Retina (tissue), 1 donor: ENCODE measurements at regions not wholly inside any gene's neighbourhood (a gene's known extent, or its start where the extent isn't known, plus 50 kb on each side); places are given as distances from the start of the nearest gene placed in this dataset.
"Not testable (repeated sequence)": the region's sequence is repeated elsewhere in the genome, so short reads cannot be mapped to it uniquely, and the experiment has no call there.

Experiments used
- DNase-seq: peaks from one replicate; pipeline ENCODE4 v3.0.0-alpha.2; 2016

- DNase-seq: peak; percentile 20
Measured at GRCh38 chr5:21482522-21482921, 1370.6 kb downstream of the CDH12 start.

GRCh38 chr5:21481320-21482270, 1371.5 kb downstream of the CDH12 start:
- DNase-seq: not testable (repeated sequence)

- not testable (repeated sequence) for DNase-seq
Measured at GRCh38 chr5:21480054-21480453, 1373.1 kb downstream of the CDH12 start.

- not testable (repeated sequence) for DNase-seq
Measured at GRCh38 chr5:21473981-21474380, 1379.2 kb downstream of the CDH12 start.

DNA sequence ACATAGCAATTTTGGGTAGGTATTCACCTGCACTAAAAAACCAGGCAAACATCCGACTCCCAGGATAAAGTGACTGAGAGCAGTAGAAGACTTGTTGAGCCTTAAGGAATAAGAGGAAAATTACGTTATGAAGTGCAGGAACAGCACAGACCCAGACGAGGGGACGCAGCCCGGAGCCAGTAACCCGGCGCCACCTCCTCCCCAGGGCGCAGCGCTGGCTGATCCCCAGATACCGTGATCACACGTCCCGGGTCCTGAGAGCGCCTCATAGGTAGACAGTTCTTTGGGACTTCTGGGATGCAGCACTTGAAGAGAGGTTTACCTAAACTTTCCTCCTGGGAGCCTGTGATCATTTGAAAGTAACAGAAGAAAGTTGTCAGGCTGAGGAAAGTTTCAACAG, 1379.7 kb downstream of the CDH12 start:
- DNase-seq: not testable (repeated sequence)

GRCh38 chr5:21471691-21472090, 1381.5 kb downstream of the CDH12 start:
- not testable (repeated sequence) for DNase-seq

- DNase-seq: not testable (repeated sequence)
Measured at GRCh38 chr5:21469523-21470101, 1383.5 kb downstream of the CDH12 start.

- not testable (repeated sequence) for DNase-seq
Measured at GRCh38 chr5:21467544-21467943, 1385.6 kb downstream of the CDH12 start.

- not testable (repeated sequence) for DNase-seq
Measured at GRCh38 chr5:21459744-21460073, 1393.4 kb downstream of the CDH12 start.

DNA sequence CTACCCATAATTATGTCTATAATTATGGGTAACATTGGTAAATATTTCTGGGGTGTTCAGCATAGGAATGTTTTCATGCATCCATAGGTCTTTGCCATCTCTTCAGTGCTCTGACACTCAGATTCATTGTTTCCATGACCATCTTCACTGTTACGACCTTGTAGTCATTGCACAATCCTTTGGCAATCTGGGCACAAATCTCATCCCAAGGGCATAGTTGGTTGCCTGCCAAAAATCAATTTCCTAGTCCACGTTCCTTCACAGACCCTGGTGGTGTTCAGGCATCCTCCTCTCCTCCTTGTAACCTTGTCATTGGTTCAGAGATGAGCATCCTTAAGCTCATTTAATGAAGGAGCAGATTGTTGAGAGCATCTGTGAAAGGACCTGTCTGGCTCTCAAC, 1400.7 kb downstream of the CDH12 start:
- DNase-seq: no peak

DNA sequence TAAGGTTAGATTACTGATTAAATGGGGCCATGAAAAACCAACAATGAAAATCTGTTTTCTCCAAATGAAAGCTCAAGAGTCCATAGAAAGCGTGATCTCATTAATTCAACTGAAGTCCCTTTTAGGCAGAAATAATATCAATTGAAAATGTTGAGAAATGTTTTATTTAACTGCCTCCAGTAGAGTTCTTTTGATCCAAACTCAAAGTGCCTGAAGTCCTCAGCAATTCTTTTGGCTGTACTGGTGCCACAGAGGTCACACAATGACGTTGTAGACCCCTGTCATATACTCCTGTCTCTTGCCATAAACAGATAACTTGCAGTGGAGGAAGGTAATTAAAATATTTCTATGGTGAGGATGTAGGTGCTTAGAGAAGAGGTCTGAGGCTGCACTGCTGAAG, 1420.5 kb downstream of the CDH12 start:
- DNase-seq: no peak

DNA sequence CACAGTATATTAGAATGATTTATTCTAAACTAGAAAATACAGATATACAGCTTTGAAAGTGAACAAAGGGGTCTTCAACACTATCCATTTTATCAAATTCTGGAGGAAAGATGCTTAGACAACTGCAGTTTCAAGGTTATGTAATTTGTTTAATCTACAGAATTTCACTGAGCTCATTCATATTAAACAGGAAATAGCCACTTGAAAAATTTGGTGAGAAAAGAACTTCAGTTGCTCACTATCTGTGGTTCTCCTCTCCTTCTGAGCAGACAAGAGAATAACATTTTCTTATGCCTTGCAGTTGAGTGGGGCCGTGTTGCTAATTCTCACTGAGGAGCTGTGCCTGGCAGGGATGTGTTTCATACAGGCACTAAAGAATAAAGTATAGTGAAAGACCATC, 1428.2 kb downstream of the CDH12 start:
- DNase-seq: no peak

DNA sequence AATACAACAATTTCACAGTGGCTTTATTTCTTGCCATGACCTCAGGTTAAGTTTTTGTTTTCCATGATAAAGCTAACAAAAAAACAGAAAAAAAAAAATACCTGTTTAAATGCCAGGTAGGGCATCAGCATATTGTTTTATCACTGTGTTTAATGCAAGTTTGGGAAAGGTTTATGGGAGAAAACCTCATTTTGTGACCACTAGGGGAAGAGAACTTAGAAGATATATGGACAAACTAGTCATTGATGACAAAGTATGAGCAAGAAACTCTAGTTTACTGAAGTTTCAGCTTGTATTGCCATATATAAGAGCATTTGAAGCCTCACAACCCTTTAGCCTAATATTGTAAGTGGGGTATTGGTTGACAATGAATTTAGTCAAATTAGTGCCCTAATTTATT, 1431.4 kb upstream of the CDH18 start:
- DNase-seq: no peak

DNA sequence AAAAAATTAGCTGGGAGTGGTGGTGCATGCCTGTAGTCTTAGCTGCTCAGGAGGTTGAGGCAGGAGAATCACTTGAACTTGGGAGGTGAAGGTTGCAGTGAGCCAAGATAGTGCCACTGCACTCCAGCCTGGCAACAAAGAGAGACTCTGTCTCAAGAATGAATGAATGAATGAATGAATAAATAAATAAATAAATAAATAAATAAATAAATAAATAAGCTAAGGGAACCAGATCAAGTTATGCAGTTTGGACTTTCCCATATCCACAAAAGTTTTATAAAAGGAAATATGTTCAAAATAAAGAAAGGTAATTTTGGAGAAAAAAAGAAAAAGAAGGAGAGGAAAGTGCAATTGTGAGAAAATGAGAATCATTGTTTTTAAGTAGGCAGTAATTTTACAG, 1414.1 kb upstream of the CDH18 start:
- DNase-seq: not testable (repeated sequence)

DNA sequence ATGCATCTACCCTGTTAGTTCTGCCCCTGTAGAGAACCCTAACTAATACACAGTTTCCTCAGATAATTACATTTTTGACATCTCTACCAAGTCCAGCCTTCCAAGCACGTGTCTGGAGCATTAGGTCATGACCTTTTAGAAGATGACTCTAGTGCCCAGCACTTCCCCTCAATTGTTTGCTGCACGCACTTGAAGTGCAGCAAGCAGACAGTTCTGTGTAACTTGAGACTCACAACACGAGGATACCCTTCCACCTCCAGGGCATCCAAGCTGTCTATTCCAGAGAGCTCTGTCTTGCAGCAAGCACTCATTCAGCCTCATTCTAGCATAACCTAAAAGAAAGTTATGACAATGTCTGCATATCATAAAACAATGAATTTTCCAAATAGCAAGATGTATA, 1410.5 kb upstream of the CDH18 start:
- no peak for DNase-seq

DNA sequence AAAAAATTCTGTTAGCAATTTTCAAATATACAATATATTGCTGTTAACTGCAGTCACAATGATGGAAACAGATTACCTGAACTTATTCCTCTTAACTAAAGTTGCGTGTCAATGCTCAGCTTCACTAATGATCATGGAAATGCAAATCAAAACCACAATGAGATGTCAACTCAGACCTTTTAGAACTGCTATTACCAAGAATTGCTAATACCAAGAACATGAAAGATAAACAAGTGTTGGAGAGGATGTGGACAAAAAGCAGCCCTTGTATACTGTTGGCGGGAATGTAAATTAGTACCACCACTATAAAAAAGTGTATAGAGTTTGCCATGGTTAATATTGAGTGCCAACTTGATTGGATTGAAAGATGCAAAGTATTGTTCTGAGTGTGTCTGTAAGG, 1409.7 kb upstream of the CDH18 start:
- no peak for DNase-seq

DNA sequence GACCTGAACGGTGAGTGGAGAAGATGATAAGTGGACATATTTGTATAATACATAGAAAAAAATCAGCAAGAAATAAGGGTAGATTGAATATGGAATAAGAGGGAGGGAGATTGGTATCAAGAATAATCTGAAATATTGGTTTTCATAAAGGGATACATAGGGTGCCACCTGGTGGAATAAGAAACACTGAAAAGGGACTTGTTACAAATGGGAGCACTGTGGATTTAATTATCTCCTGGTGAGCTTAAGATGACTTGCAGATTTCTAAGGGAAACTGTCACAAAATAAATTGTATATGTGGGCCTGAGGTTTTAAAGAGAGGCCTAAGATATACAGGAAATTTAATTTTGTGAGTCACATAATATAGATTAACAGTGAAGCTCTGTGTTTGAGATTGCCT, 1403.5 kb upstream of the CDH18 start:
- no peak for DNase-seq

GRCh38 chr5:21360754-21361153, 1372.8 kb upstream of the CDH18 start:
- DNase-seq: not testable (repeated sequence)

DNA sequence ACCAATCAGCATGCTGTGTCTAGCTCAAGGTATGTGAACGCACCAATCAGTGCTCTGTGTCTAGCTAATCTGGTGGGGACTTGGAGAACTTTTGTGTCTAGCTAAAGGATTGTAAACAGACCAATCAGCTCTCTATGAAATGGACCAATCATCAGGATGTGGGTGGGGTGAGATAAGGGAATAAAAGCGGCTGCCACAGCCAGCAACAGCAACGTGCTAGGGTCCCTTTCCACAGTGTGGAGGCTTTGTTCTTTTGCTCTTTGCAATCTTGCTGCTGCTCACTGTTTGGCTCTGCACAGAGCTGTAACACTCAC, 1353.9 kb upstream of the CDH18 start:
- peak; percentile 1 for DNase-seq

DNA sequence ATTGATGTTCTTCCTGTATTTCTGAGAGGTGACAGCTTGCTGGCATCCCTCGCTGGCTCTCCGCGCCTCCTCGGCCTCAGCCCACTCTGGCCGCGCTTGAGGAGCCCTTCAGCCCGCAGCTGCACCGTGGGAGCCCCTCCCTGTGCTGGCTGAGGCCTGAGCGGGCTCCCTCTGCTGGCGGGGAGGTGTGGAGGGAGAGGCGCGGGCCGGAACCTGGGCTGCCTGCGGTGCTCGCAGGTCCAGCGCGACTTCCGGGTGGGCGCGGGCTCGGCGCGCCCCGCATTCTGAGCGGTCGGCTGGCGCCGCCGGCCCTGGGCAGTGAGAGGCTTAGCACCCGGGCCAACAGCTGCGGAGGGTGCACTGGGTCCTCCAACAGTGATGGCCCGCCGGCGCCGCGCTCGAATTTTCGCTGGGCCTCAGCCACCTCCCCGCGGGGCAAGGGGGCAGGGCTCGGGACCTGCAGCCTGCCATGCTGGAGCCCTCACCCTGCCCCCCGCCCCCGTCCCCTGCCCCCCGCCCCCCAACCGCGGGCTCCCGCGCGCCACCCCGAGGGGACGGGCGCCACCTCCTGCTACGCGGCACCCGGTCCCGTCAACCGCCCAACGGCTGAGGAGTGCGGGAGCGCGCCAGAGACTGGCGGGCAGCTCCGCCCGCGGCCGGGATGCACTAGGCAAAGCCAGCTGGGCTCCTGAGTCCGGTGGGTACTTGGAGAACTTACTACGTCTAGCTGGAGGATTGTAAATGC, 1353.4 kb upstream of the CDH18 start:
- peak; percentile 2 for DNase-seq

DNA sequence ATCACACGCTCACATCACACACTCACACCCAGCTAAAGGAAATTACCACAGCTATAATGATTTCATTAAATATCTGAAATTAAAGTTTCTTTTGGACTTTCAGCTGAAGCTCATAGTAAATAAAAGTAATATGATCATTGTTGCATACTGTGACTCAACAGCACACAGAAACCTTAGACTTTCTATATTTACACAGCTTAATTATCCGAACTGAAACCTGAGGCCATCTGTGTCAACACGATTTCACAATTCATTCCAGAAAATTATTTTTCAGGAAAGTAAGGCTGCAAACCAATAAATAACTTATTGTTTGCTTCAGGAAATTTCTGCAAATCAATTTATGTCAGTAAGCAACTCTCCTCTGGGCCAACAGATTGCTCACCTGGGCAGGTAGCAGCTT, 1352.2 kb upstream of the CDH18 start:
- DNase-seq: not testable (repeated sequence)

DNA sequence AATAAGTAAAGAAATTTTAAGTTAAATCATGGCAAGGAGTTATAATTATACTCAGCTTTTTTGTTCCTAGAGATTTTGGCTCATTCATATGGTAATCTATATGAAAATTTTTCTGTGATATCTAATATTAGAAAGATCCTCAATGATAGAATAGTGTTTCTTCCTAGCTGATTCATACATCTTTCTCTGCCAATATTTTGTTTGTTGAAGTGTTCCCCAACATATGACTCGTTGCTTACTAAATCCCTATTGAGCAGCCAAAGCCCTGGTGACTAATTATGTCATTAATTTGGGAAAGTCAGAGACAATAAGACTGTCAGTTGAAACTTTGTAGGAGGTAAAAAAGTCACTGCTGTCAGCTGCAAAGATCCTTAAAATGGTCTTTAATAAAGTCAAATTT, 1348.5 kb upstream of the CDH18 start:
- not testable (repeated sequence) for DNase-seq

DNA sequence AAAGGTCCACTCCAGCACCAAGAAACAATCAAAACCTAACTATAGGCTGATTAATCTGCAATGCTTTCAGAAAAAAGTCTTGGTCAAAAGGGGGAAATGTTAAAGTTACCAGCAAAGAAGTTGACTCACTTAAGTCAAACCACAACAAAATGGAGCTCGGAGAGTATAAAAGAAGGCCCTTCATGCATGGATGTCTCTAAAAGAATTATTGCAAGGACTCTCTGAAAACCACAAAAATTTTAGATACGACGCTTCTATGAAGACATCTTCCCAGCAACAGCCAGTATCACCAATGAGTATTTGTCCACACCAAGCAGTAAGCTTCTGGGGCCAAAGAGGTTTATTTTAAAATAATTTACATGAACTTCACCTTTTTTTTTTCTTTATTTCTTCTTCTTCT, 1327.4 kb upstream of the CDH18 start:
- not testable (repeated sequence) for DNase-seq

DNA sequence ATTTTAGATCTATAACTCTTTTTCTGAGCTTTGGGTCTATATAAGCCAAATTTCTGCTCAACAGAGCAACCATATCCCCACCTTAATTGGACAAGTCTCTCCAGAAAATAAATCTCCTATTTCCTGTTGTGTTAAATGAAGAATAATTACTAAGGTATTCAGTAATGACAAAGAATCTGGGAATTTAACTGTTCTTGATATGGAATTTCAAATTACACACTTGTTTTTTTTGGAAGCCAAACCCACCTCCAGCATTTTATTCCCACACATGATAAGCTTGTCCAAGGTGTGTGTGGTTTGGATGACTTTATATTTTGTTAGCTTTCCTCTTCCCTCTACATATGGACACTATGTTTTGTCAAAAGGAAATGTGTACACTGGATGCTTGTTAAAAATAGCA, 1313.2 kb upstream of the CDH18 start:
- DNase-seq: not testable (repeated sequence)
